ENCODE measurements at regions not wholly inside any gene's neighbourhood (a gene's known extent, or its start where the extent isn't known, plus 50 kb on each side); places are given as distances from the start of the nearest gene placed in this dataset.

- Histone ChIP-seq H3K4me2 (replicated peaks; ENCODE audit: extremely low read depth, low read length, poor library complexity, severe bottlenecking) (no peak overlapping the region), H4K20me1 (ENCODE audit: insufficient read depth, low read length) (no peaks in the 10 kb centered on the region), H3K36me3 (replicated peaks in 1 of 2; ENCODE audit: control insufficient read depth in 1 of 2, insufficient read depth in 2 of 2, low read length in 2 of 2) (no peaks in the 10 kb centered on the region), H3K9me3 (replicated peaks in 1 of 2; ENCODE audit: control insufficient read depth in 1 of 2, insufficient read depth in 1 of 2, low read length in 2 of 2) (peaks cover 8 to 13% of the 10 kb centered on the region in 2 donors), H3K4me1 (ENCODE audit: control insufficient read depth in 1 of 2, insufficient read depth in 2 of 2, low read length in 2 of 2) (no peaks in the 10 kb centered on the region), H3K27ac (ENCODE audit: low read depth in 1 of 2, low read length in 2 of 2) (no peak overlapping the region), H3K4me3 (replicated peaks in 1 of 3; ENCODE audit: low read depth in 2 of 3, low read length in 3 of 3) (no peak overlapping the region), H3K27me3 (ENCODE audit: control insufficient read depth in 2 of 2, insufficient read depth in 2 of 2, low read length in 2 of 2) (no peaks in the 10 kb centered on the region), H2AFZ (ENCODE audit: insufficient read depth, low read depth, low read length, poor library complexity, severe bottlenecking) (no peak overlapping the region), H3K9ac (ENCODE audit: insufficient read depth, low read length, poor library complexity, severe bottlenecking) (no peak overlapping the region), H3K79me2 (ENCODE audit: insufficient read depth, low read length) (no peaks in the 10 kb centered on the region)
- Mint-ChIP-seq H3K4me3 (no peak overlapping the region), H3K4me1 (no peaks in the 10 kb centered on the region), H3K9me3 (peaks cover 9 to 17% (median 14%) of the 10 kb centered on the region in 7 donors), H3K36me3 (no peaks in the 10 kb centered on the region), H3K27ac (no peak overlapping the region), H3K27me3 (ENCODE audit: low read depth in 3 of 3) (peaks cover 1 to 5% (median 3%) of the 10 kb centered on the region in 3 donors)
- WGBS (ENCODE audit: insufficient coverage): 79% methylated on average over 3 of the region's 5 CpGs
- no peak for TF ChIP-seq CTCF (IDR thresholded peaks at IDR 0.05)
- no peak for DNase-seq
- intact Hi-C loops (cut with micrococcal nuclease): no loop called here
These were observed 190.9 kb upstream of the GATB start for GRCh38 chr4:151951671-151952050.

DNA sequence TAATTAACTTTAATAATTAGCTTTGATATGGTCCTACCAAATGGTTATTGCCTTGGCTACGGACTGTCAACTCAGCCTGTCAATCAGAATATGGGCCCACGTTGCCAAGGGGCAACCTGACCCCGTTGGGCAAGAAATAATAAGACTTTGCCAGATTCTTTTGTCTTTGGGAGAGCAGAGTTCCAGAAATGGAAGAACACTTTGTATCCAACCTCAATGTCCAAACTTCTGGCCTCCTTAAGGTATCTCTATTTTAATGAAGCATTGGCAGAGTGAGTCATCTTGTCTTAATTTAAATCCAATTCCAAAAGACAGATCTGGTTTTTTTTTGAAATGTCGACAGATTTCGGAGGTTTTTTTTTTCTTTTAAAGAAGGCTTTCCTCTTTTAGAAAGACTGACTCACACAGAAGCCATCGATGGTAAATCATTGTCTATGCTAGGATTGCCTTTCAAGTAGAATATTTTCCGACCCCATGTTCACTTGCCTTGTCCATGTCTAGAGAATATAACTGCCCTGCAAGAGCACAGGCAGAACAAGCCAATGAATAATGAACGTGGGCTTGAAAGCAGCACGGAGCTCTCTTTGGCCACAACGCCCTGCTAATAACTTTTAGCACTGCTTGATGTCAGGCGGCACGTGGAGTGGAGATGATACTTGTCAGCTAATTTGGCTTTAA is 190.3 kb upstream of the GATB start:
- no peak overlapping the region for H3K4me3 ChIP-seq (replicated peaks in 1 of 3; ENCODE audit: low read depth in 2 of 3, low read length in 3 of 3)
- no peaks in the 10 kb centered on the region for H4K20me1 ChIP-seq (ENCODE audit: insufficient read depth, low read length)
- no peaks in the 10 kb centered on the region for H3K79me2 ChIP-seq (ENCODE audit: insufficient read depth, low read length)
- 89% methylated on average over 9 of the region's 12 CpGs for WGBS (ENCODE audit: insufficient coverage)
- Mint-ChIP-seq H3K27ac (no peak overlapping the region), H3K36me3 (no peaks in the 10 kb centered on the region), H3K27me3 (ENCODE audit: low read depth in 3 of 3) (peaks cover 1 to 5% (median 3%) of the 10 kb centered on the region in 3 donors), H3K4me3 (no peak overlapping the region), H3K4me1 (no peaks in the 10 kb centered on the region), H3K9me3 (peaks cover 12 to 22% (median 19%) of the 10 kb centered on the region in 7 donors)
- H3K36me3 ChIP-seq (replicated peaks in 1 of 2; ENCODE audit: control insufficient read depth in 1 of 2, insufficient read depth in 2 of 2, low read length in 2 of 2): no peaks in the 10 kb centered on the region
- H3K9me3 ChIP-seq (replicated peaks in 1 of 2; ENCODE audit: control insufficient read depth in 1 of 2, insufficient read depth in 1 of 2, low read length in 2 of 2): peaks cover 13 to 17% of the 10 kb centered on the region in 2 donors
- no peak for DNase-seq
- H3K4me1 ChIP-seq (ENCODE audit: control insufficient read depth in 1 of 2, insufficient read depth in 2 of 2, low read length in 2 of 2): no peaks in the 10 kb centered on the region
- intact Hi-C loops (cut with micrococcal nuclease): no loop called here
- no peak overlapping the region for H2AFZ ChIP-seq (ENCODE audit: insufficient read depth, low read depth, low read length, poor library complexity, severe bottlenecking)
- no peak for TF ChIP-seq CTCF (IDR thresholded peaks at IDR 0.05)
- no peak overlapping the region for H3K4me2 ChIP-seq (replicated peaks; ENCODE audit: extremely low read depth, low read length, poor library complexity, severe bottlenecking)
- H3K27ac ChIP-seq (ENCODE audit: low read depth in 1 of 2, low read length in 2 of 2): no peak overlapping the region
- no peak overlapping the region for H3K9ac ChIP-seq (ENCODE audit: insufficient read depth, low read length, poor library complexity, severe bottlenecking)
- no peaks in the 10 kb centered on the region for H3K27me3 ChIP-seq (ENCODE audit: control insufficient read depth in 2 of 2, insufficient read depth in 2 of 2, low read length in 2 of 2)

Measured in CD14-positive monocyte (primary cell).